Mucosa of rectum (tissue), 2 donors: ENCODE measurements at regions not wholly inside any gene's neighbourhood (a gene's known extent, or its start where the extent isn't known, plus 50 kb on each side); places are given as distances from the start of the nearest gene placed in this dataset.
"Not testable (repeated sequence)": the region's sequence is repeated elsewhere in the genome, so short reads cannot be mapped to it uniquely, and the experiment has no call there.

ENCODE experiments used
- H3K27ac ChIP-seq, 2 donors: one replicate each; pipeline ENCODE4 v1.7.0; 2013; ENCODE audit warnings: inconsistent platforms in 2 of 2, low read depth in 2 of 2, low read length in 2 of 2
- H3K27me3 ChIP-seq, 2 donors: one replicate each; pipeline ENCODE4 v1.7.0; 2013; ENCODE audit warnings: low read length in 2 of 2; ENCODE audit not compliant: control insufficient read depth in 2 of 2, insufficient read depth in 2 of 2
- H3K36me3 ChIP-seq, 2 donors: one replicate each; pipeline ENCODE4 v1.7.0; 2013; ENCODE audit warnings: low read length in 2 of 2; ENCODE audit not compliant: control insufficient read depth in 2 of 2, insufficient read depth in 2 of 2
- H3K4me1 ChIP-seq, 2 donors: one replicate each; pipeline ENCODE4 v1.7.0; 2013; ENCODE audit warnings: low read length in 2 of 2, mild to moderate bottlenecking in 1 of 2; ENCODE audit not compliant: control insufficient read depth in 2 of 2, insufficient read depth in 2 of 2
- H3K4me3 ChIP-seq, 2 donors: one replicate each; pipeline ENCODE4 v1.7.0; 2013; ENCODE audit warnings: low read length in 2 of 2
- H3K9ac ChIP-seq, 2 donors: one replicate each; pipeline ENCODE4 v1.7.0; 2013; ENCODE audit warnings: low read length in 2 of 2, low read depth in 1 of 2, mild to moderate bottlenecking in 1 of 2
- H3K9me3 ChIP-seq, 2 donors: one replicate each; pipeline ENCODE4 v1.7.0; 2013; ENCODE audit warnings: low read length in 2 of 2; ENCODE audit not compliant: control insufficient read depth in 2 of 2
- donor health status: healthy.
- donor health status: Normal muscosa, but diverticular disease.

DNA sequence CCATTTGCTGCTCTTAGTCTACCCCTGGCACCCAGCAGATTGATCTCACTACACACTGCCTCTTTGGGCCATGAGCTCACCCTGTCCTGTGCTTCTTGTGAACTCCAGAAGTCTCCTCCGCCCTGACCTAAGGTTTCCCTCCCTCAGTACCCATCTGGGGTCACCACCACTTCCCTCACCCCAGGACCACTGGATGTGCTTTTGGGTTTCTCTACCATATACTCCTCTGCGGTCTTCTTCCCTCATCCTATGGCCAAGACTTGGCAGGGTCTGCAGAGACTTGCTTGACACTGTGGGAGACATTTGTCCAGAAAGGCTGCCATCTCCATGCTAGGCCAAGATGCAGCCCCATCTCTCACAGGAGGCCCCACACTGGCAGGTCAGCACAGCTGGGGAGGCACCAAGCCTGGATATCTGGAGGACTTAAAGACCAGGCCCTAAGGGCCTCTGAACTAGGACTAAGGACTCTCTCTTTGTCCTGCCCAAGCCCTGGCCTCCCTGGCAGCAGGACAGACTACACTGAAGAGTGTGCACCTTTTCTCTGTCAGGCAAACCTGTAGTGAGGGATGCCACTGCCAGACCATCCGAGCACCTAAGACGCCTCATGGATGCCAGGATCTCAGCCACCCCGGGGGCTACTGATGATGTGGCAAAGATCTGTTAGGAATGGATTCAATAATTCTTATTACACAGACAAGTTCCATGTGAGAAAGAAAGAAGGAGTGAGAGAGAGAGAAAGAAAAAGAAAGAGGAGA lies 134.6 kb downstream of the ZNF467 start:
- Histone ChIP-seq H3K9ac (no peak overlapping the region), H3K27ac (no peak overlapping the region), H3K9me3 (no peaks in the 10 kb centered on the region), H3K27me3 (peaks cover 0 to 11% of the 10 kb centered on the region in 2 donors), H3K36me3 (no peaks in the 10 kb centered on the region), H3K4me1 (no peaks in the 10 kb centered on the region), H3K4me3 (no peak overlapping the region)

DNA sequence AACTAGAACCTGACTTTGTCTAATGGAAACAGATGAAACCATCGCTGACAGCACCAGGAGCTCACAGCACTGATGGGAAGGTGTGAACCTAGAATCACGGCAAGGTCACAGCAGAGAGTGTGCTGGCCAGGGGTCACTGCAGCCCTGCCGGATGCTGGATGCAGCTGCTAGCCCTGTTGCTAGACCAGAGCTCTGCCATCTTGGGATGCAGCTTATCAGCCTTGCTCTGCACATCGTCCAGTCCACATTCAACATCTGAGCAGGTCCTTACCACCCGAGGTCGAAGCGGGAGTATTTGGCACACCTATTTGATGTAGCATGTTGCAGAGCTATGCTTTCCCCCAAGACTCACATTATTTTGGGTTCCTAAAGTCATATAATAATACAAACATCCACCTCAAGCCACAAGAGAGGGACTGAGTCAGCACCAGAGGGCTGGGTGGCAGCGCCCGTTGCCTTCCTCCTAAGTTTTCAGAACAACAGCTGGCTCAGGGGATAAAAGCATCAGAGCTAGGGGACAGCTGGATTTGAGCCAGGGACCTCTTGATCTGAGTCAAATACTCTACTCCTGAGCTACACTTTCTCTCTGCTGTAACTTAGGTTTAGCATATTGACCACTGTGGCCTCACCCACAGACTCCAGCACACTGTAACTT lies 135.3 kb downstream of the ZNF467 start:
- Histone ChIP-seq H3K27me3 (peaks cover 0 to 11% of the 10 kb centered on the region in 2 donors), H3K9ac (no peak overlapping the region), H3K9me3 (no peaks in the 10 kb centered on the region), H3K4me1 (no peaks in the 10 kb centered on the region), H3K4me3 (no peak overlapping the region), H3K27ac (no peak overlapping the region), H3K36me3 (no peaks in the 10 kb centered on the region)

DNA sequence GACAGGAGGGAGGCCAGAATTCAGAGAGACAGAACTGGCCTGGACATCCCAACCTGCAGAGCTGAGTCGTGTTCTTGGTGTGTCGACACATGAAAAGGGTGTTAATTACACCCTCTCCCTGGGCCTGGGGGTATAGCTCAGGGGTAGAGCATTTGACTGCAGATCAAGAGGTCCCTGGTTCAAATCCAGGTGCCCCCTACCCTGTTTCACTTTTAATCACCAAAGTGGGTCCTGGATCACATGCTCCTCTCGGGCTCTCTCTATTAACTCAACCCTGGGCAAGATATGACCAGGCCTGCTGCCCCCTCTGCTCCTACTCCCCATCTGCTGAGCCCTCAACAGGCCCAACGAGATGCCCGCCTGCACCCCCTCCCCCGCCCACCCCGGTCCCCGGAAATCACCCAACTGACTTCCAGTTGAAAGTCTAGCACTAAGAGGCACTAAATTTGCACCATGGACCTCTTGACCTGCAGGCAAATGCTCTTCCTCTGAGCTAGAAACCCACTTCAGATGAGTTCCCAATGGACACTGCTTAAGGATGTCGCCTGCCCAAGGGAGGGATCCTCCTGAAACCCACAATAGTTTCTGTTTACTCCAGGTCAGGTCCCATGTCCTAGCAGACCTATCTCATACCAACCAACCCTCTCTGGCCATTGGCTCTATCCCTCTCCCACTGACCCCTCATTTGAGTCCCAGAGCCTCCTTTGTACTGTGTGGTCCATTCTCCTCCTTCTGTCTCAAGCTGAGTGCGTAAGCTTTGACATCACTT lies 137.6 kb downstream of the ZNF467 start:
- peaks cover 5 to 11% of the 10 kb centered on the region in 2 donors for H3K27me3 ChIP-seq
- H3K27ac ChIP-seq: no peak overlapping the region
- H3K4me1 ChIP-seq: no peaks in the 10 kb centered on the region
- no peaks in the 10 kb centered on the region for H3K36me3 ChIP-seq
- H3K9ac ChIP-seq: no peak overlapping the region
- no peaks in the 10 kb centered on the region for H3K9me3 ChIP-seq
- no peak overlapping the region for H3K4me3 ChIP-seq

GRCh38 chr7:149633976-149634945 lies 136.7 kb upstream of the ZNF746 start:
- Histone ChIP-seq H3K9me3 (no peaks in the 10 kb centered on the region), H3K9ac (no peak overlapping the region), H3K4me3 (no peak overlapping the region), H3K4me1 (no peaks in the 10 kb centered on the region), H3K27me3 (peaks cover 8 to 11% of the 10 kb centered on the region in 2 donors), H3K27ac (no peak overlapping the region), H3K36me3 (no peaks in the 10 kb centered on the region)

GRCh38 chr7:149628361-149629149 lies 130.9 kb upstream of the ZNF746 start:
- peaks cover 0 to 11% of the 10 kb centered on the region in 2 donors for H3K27me3 ChIP-seq
- H3K4me1 ChIP-seq, H3K9ac ChIP-seq, H3K27ac ChIP-seq, H3K36me3 ChIP-seq, H3K4me3 ChIP-seq, H3K9me3 ChIP-seq: not testable (repeated sequence)

DNA sequence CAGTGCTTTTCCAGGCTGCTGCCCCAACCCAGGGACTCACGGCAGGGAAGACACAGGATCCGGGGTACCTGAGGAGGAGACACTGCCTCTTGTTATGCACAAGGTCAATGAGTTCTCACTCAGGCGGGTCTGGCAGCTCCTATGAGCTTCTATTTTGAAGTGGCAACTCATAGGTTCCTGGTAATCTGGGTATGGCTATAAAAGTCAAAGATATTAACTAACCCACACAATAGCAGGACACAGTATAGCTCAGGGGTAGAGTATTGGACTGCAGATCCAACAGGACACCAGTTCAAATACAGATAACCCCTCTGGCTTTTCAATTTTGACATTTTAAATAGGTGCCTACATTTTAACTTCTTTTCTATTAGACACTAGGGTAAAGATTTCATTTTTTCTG lies 130.3 kb upstream of the ZNF746 start:
- no peak overlapping the region for H3K4me3 ChIP-seq
- no peaks in the 10 kb centered on the region for H3K36me3 ChIP-seq
- no peaks in the 10 kb centered on the region for H3K9me3 ChIP-seq
- H3K9ac ChIP-seq: no peak overlapping the region
- H3K27me3 ChIP-seq: peaks cover 0 to 11% of the 10 kb centered on the region in 2 donors
- H3K4me1 ChIP-seq: peaks cover 5 to 9% of the 10 kb centered on the region in 2 donors
- no peak overlapping the region for H3K27ac ChIP-seq

DNA sequence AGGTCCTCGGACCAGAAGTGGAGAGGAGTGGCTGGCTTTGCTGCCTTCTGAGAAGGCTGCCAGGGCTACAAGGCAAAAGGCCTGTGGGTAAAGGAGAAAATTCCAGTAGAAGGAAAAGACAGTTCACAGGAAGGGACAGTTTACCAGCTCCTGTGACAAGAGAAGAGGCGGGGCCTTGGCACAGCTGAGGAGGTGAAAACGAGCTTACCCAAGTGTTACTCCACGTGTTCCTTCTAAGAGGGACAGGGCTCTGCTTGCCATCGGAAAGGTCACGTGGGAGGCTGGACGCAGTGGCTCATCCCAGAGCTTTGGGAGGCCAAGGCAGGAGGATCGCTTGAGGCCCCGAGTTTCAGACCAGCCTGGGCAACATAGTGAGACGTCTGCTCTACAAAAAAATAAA lies 129.4 kb upstream of the ZNF746 start:
- Histone ChIP-seq H3K27me3 (peaks cover 0 to 7% of the 10 kb centered on the region in 2 donors), H3K9ac (no peak overlapping the region), H3K9me3 (no peaks in the 10 kb centered on the region), H3K36me3 (no peaks in the 10 kb centered on the region), H3K27ac (no peak overlapping the region), H3K4me3 (no peak overlapping the region), H3K4me1 (peaks cover 8 to 12% of the 10 kb centered on the region in 2 donors)

DNA sequence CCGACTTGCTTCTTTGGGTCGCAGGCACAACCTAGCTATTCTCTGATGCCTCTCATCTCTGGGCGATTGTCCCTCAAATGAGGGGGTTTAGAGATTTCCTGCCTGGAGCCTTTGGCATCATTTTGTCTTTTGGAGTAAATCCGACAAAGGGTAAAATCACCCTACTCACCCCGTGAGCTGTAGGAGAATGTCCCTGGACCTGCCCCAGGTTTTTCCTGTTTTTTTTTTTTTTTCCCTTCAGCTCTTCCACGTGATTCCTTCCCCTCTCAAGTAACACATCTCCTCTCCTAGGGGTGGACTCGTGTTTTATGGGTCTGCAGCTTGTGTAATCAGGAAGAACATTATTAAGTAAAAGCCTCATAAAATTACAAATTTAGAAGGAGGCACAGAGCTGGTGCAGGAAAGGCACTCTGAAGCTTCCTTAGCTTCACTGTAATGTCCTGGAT lies 128.4 kb upstream of the ZNF746 start:
- Histone ChIP-seq H3K27ac (no peak overlapping the region), H3K9ac (peak overlapping the region in 1 of 2 donors; percentile 14), H3K4me3 (peak overlapping the region in 1 of 2 donors; percentile 72), H3K4me1 (peaks cover 8 to 12% of the 10 kb centered on the region in 2 donors), H3K27me3 (peaks cover 0 to 5% of the 10 kb centered on the region in 2 donors), H3K9me3 (no peaks in the 10 kb centered on the region), H3K36me3 (peaks cover under 1% of the 10 kb centered on the region in 2 donors)
